Esophagus squamous epithelium (tissue), 4 donors: ENCODE measurements at regions not wholly inside any gene's neighbourhood (a gene's known extent, or its start where the extent isn't known, plus 50 kb on each side); places are given as distances from the start of the nearest gene placed in this dataset.

Source experiments
- POLR2A ChIP-seq, 4 donors: fragments of 450-650 bp; IDR thresholded peaks; one replicate each; pipeline ENCODE4 v1.6.1; 2017; ENCODE audit warnings: antibody characterized with exemption in 4 of 4, mild to moderate bottlenecking in 4 of 4, moderate library complexity in 3 of 4
- TF ChIP-seq, protein P1 (sequence below), 6 experiments: fragments of 450-650 bp in 4 of 6; fragments of 200-600 bp in 2 of 6; sonication (generic) in 2 of 6; IDR thresholded peaks; one replicate each; pipeline ENCODE4 v1.5.1; 2016 to 2019; ENCODE audit warnings: antibody characterized with exemption in 6 of 6, mild to moderate bottlenecking in 4 of 6, moderate library complexity in 4 of 6

DNA sequence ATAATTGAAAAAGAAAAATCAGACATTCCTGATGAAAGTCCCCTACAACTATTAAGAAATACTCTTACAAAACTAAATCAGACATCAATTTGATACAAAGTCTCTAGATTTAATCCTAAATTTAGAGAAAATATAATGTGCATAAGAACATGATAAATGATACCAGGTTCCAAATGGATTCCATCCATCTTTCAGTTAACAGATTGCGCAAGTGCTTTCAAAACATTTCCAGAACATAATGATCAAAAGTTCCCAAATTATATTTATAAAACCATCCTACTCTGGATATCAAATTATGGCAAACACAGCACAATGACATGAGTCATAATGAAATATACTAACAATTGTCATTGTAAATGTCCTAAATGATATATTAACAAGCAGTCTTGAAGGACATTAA is 151.0 kb upstream of the GYPC start:
- TF ChIP-seq, protein P1, sequence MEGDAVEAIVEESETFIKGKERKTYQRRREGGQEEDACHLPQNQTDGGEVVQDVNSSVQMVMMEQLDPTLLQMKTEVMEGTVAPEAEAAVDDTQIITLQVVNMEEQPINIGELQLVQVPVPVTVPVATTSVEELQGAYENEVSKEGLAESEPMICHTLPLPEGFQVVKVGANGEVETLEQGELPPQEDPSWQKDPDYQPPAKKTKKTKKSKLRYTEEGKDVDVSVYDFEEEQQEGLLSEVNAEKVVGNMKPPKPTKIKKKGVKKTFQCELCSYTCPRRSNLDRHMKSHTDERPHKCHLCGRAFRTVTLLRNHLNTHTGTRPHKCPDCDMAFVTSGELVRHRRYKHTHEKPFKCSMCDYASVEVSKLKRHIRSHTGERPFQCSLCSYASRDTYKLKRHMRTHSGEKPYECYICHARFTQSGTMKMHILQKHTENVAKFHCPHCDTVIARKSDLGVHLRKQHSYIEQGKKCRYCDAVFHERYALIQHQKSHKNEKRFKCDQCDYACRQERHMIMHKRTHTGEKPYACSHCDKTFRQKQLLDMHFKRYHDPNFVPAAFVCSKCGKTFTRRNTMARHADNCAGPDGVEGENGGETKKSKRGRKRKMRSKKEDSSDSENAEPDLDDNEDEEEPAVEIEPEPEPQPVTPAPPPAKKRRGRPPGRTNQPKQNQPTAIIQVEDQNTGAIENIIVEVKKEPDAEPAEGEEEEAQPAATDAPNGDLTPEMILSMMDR (IDR thresholded peaks at IDR 0.05), result no peak
- TF ChIP-seq POLR2A (IDR thresholded peaks at IDR 0.05), result no peak
